ENCODE measurements at regions not wholly inside any gene's neighbourhood (a gene's known extent, or its start where the extent isn't known, plus 50 kb on each side); places are given as distances from the start of the nearest gene placed in this dataset.

- DNase-seq (ENCODE audit: low read depth in 2 of 2): no peak
Measured at GRCh38 chr11:69243496-69244200, 50.3 kb upstream of the MYEOV start.
